K562 (cell line): ENCODE measurements at regions not wholly inside any gene's neighbourhood (a gene's known extent, or its start where the extent isn't known, plus 50 kb on each side); places are given as distances from the start of the nearest gene placed in this dataset.

Experiments
- ATAC-seq: fragments of 200-7000 bp; cut with Tn5 transposase; 3 replicates; pipeline ENCODE4 v1.9.1; 2020; ENCODE audit warnings: moderate library complexity
- BruUV-seq: library from RNA; stranded (reverse); fragments of 400-500 nt; replicated peaks from 2 replicates; lab custom pipeline; 2021; lab: Mats Ljungman, UMichigan
- CTCF ChIA-PET: fragments of 300-600 bp; formaldehyde crosslinking; extraction: SDS; loops from one replicate; lab custom pipeline; 2021; ENCODE audit warnings: low intra/inter-chr PET ratio; lab: Yijun Ruan, JAX
- POLR2A ChIA-PET: fragments of 300-600, 350-650 bp; sonication (Branson Sonifier 250); formaldehyde crosslinking; extraction: SDS; loops from one replicate; lab custom pipeline; 2021; ENCODE audit warnings: antibody characterized with exemption, inconsistent platforms; lab: Yijun Ruan, JAX
- DNase-seq, 4 experiments: peaks; one replicate each; pipeline versions ENCODE4 v3.0.0 to v3.0.0-alpha.2; 2011 to 2018; ENCODE audit warnings: low spot score in 3 of 4, mixed read lengths in 3 of 4; ENCODE audit errors: extremely low read depth in 1 of 4
- FAIRE-seq: peaks from 2 replicates; lab custom pipeline; 2011; peaks lifted over from hg19 to GRCh38; lab: Jason Lieb, UNC
- H2AFZ ChIP-seq: 2 replicates; pipeline ENCODE4 v1.6.0; 2011; ENCODE audit warnings: low read depth, low read length, control low read depth, inconsistent platforms
- H3K27ac ChIP-seq: fragments of 200-600 bp; 3 replicates; pipeline ENCODE4 v1.8.0; 2011; ENCODE audit warnings: low read depth, mild to moderate bottlenecking, control low read depth, inconsistent platforms, low read length, moderate library complexity, mixed read lengths; ENCODE audit errors: extremely low read depth
- H3K27me3 ChIP-seq, 2 experiments: fragments of 300-600 bp in 1 of 2; 2 replicates in 1 of 2; 3 replicates in 1 of 2; pipeline versions ENCODE4 v1.6.0 to v1.8.0; 2011; ENCODE audit warnings: inconsistent platforms in 2 of 2, low read length in 2 of 2, mild to moderate bottlenecking in 1 of 2, mixed read lengths in 1 of 2, moderate library complexity in 1 of 2; ENCODE audit not compliant: control insufficient read depth in 2 of 2, insufficient read depth in 2 of 2
- H3K36me3 ChIP-seq: fragments of 300-600 bp; 3 replicates; pipeline ENCODE4 v1.8.0; 2011; ENCODE audit warnings: mild to moderate bottlenecking, low read length, inconsistent platforms; ENCODE audit not compliant: control insufficient read depth, insufficient read depth
- H3K4me1 ChIP-seq, 2 experiments: fragments of 200-600 bp in 1 of 2; replicated peaks in 1 of 2; 2 replicates in 1 of 2; 3 replicates in 1 of 2; pipeline versions ENCODE4 v1.5.1 to v1.8.0; 2011; ENCODE audit warnings: inconsistent platforms in 2 of 2, low read length in 2 of 2, mild to moderate bottlenecking in 1 of 2, mixed read lengths in 1 of 2, moderate library complexity in 1 of 2; ENCODE audit not compliant: control insufficient read depth in 2 of 2, insufficient read depth in 2 of 2
- H3K4me2 ChIP-seq: 2 replicates; pipeline ENCODE4 v1.6.1; 2011; ENCODE audit warnings: low read length, control low read depth, inconsistent platforms, mixed read lengths; ENCODE audit not compliant: insufficient read depth
- H3K4me3 ChIP-seq: fragments of 200-600 bp; sonication (generic), shearing (Covaris generic); 2 replicates; pipeline ENCODE4 v1.5.1; 2016; ENCODE audit warnings: control low read depth, inconsistent platforms
- H3K79me2 ChIP-seq: fragments of 200-600 bp; 3 replicates; pipeline ENCODE4 v1.8.0; 2011; ENCODE audit warnings: low read length, inconsistent platforms; ENCODE audit not compliant: control insufficient read depth, insufficient read depth
- H3K9ac ChIP-seq, 2 experiments: 2 replicates each; pipeline versions ENCODE4 v1.6.0 to v1.6.1; 2011; ENCODE audit warnings: low read depth in 2 of 2, low read length in 2 of 2, control low read depth in 1 of 2, inconsistent platforms in 1 of 2, mild to moderate bottlenecking in 1 of 2, mixed read lengths in 1 of 2; ENCODE audit not compliant: insufficient read depth in 1 of 2
- H3K9me1 ChIP-seq: one replicate; pipeline ENCODE4 v1.6.0; 2011; ENCODE audit warnings: inconsistent platforms, mild to moderate bottlenecking, low read length, moderate library complexity; ENCODE audit not compliant: control insufficient read depth, insufficient read depth
- H3K9me3 ChIP-seq: replicated peaks from 2 replicates; pipeline ENCODE4 v1.5.1; 2011; ENCODE audit warnings: low read depth, low read length, inconsistent platforms; ENCODE audit not compliant: control insufficient read depth, insufficient read depth
- H4K20me1 ChIP-seq: replicated peaks from 2 replicates; pipeline ENCODE4 v1.6.1; 2011; ENCODE audit warnings: low read length, inconsistent platforms, mixed read lengths; ENCODE audit not compliant: control insufficient read depth, insufficient read depth
- DIDO1 ChIP-seq: fragments of 450-650 bp; IDR thresholded peaks from 2 replicates; pipeline ENCODE4 v1.6.1; 2016; ENCODE audit warnings: low read depth, missing biosample characterization, missing genetic modification characterization
- FOS ChIP-seq: IDR thresholded peaks from 3 replicates; pipeline ENCODE4 v1.6.1; 2011; ENCODE audit not compliant: insufficient read length; ENCODE audit errors: extremely low read depth
- TOE1 ChIP-seq, 2 experiments: fragments of 450-650 bp in 1 of 2; sonication (generic) in 1 of 2; formaldehyde crosslinking in 1 of 2; IDR thresholded peaks; 2 replicates each; pipeline versions ENCODE4 v1.7.1 to v1.8.0; 2016 to 2022; ENCODE audit warnings: borderline replicate concordance in 2 of 2, mild to moderate bottlenecking in 2 of 2, antibody characterized with exemption in 1 of 2, inconsistent platforms in 1 of 2, low read depth in 1 of 2, missing genetic modification reagents in 1 of 2, moderate library complexity in 1 of 2
- ZNF316 ChIP-seq: fragments of 450-650 bp; IDR thresholded peaks from 2 replicates; pipeline ENCODE4 v1.6.1; 2016
- ZNF586 ChIP-seq: fragments of 450-650 bp; formaldehyde crosslinking; conservative IDR thresholded peaks from 2 replicates; pipeline ENCODE4 v1.4.0; 2020; ENCODE audit warnings: mild to moderate bottlenecking, moderate library complexity
- WGBS: fragments of 100-300 bp; shearing (Covaris generic); methylation state at CpG from one replicate; pipeline ENCODE4 v1.1.6; 2016; ENCODE audit warnings: low coverage, mixed read lengths; ENCODE audit not compliant: insufficient coverage; ENCODE audit errors: missing lambda C conversion rate; 5-methylcytosine and 5-hydroxymethylcytosine counted together
- in situ Hi-C: fragments of 300-500 bp; cut with MboI; formaldehyde crosslinking; loops from 4 replicates; pipeline ENCODE4 v1.15.0; 2018; ENCODE audit warnings: inconsistent platforms, mixed read lengths
- intact Hi-C: fragments of 100-400 bp; cut with micrococcal nuclease; formaldehyde crosslinking; loops from 2 replicates; pipeline ENCODE4 v1.14.2; 2022
- TF ChIP-seq, protein P1 (sequence below): fragments of 150-350 bp; IDR thresholded peaks from 2 replicates; pipeline ENCODE4 v1.6.1; 2014; ENCODE audit warnings: low read depth, mild to moderate bottlenecking, low read length, borderline replicate concordance

- TF ChIP-seq, protein P1, sequence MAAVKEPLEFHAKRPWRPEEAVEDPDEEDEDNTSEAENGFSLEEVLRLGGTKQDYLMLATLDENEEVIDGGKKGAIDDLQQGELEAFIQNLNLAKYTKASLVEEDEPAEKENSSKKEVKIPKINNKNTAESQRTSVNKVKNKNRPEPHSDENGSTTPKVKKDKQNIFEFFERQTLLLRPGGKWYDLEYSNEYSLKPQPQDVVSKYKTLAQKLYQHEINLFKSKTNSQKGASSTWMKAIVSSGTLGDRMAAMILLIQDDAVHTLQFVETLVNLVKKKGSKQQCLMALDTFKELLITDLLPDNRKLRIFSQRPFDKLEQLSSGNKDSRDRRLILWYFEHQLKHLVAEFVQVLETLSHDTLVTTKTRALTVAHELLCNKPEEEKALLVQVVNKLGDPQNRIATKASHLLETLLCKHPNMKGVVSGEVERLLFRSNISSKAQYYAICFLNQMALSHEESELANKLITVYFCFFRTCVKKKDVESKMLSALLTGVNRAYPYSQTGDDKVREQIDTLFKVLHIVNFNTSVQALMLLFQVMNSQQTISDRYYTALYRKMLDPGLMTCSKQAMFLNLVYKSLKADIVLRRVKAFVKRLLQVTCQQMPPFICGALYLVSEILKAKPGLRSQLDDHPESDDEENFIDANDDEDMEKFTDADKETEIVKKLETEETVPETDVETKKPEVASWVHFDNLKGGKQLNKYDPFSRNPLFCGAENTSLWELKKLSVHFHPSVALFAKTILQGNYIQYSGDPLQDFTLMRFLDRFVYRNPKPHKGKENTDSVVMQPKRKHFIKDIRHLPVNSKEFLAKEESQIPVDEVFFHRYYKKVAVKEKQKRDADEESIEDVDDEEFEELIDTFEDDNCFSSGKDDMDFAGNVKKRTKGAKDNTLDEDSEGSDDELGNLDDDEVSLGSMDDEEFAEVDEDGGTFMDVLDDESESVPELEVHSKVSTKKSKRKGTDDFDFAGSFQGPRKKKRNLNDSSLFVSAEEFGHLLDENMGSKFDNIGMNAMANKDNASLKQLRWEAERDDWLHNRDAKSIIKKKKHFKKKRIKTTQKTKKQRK, result no peak
- TF ChIP-seq FOS (no peak), ZNF586 (CRISPR knock-in tag) (no peak), DIDO1 (no peak)
Observed at GRCh38 chr2:180675170-180675569, 305.2 kb upstream of the UBE2E3 start (continued).

GRCh38 chr2:180672377-180672776, 308.0 kb upstream of the UBE2E3 start:
- in situ Hi-C loops (no loop called here), intact Hi-C loops (loop anchor here (10.0 kb wide), 1 partner anchor 382 kb away; no protein-coding TSS in a partner anchor)
- Histone ChIP-seq H2AFZ (no peak overlapping the region), H3K4me2 (no peak overlapping the region), H3K9ac (no peak overlapping the region), H4K20me1 (no peaks in the 10 kb centered on the region), H3K27me3 (no peaks in the 10 kb centered on the region), H3K9me1 (no peaks in the 10 kb centered on the region), H3K36me3 (no peaks in the 10 kb centered on the region), H3K4me3 (no peak overlapping the region), H3K9me3 (no peaks in the 10 kb centered on the region), H3K79me2 (no peaks in the 10 kb centered on the region), H3K4me1 (no peaks in the 10 kb centered on the region), H3K27ac (no peak overlapping the region)
- no peak for FAIRE-seq
- 0% methylated on average over 1 of the region's 1 CpG for WGBS
- ChIA-PET CTCF (no interaction called here), POLR2A (no interaction called here)
- ATAC-seq, result no peak
- TF ChIP-seq ZNF316 (peak; percentile 33; the same call in 1 of the 2 replicates), TOE1 (IDR thresholded peaks at IDR 0.05; ENCODE audit: borderline replicate concordance) (no peak), TOE1 (CRISPR knock-in tag; IDR thresholded peaks at IDR 0.05; ENCODE audit: borderline replicate concordance, low read depth) (no peak)
- BruUV-seq, result no TSS peak
- DNase-seq, result no peak
